A549 (cell line): ENCODE measurements at regions not wholly inside any gene's neighbourhood (a gene's known extent, or its start where the extent isn't known, plus 50 kb on each side); places are given as distances from the start of the nearest gene placed in this dataset.

Experiments
- HDAC2 ChIP-seq: fragments of 200-600 bp; sonication (generic); IDR thresholded peaks from 2 replicates; pipeline ENCODE4 v1.6.1; 2016
- ZC3H11A ChIP-seq: fragments of 450-650 bp; IDR thresholded peaks from 2 replicates; pipeline ENCODE4 v1.6.1; 2014; ENCODE audit warnings: antibody characterized with exemption, mild to moderate bottlenecking

GRCh38 chr2:105646774-105647076, 98.0 kb upstream of the NCK2 start:
- TF ChIP-seq ZC3H11A, result no peak
- no peak for TF ChIP-seq HDAC2
